HG03342 (cell line): ENCODE measurements at regions not wholly inside any gene's neighbourhood (a gene's known extent, or its start where the extent isn't known, plus 50 kb on each side); places are given as distances from the start of the nearest gene placed in this dataset.
"Not testable (repeated sequence)": the region's sequence is repeated elsewhere in the genome, so short reads cannot be mapped to it uniquely, and the experiment has no call there.

Experiments used
- ATAC-seq: cut with Tn5 transposase; IDR thresholded peaks from one replicate; pipeline ENCODE4 v1.9.1; 2021; ENCODE audit warnings: mild to moderate bottlenecking, moderate library complexity; ENCODE audit not compliant: unreplicated experiment

DNA sequence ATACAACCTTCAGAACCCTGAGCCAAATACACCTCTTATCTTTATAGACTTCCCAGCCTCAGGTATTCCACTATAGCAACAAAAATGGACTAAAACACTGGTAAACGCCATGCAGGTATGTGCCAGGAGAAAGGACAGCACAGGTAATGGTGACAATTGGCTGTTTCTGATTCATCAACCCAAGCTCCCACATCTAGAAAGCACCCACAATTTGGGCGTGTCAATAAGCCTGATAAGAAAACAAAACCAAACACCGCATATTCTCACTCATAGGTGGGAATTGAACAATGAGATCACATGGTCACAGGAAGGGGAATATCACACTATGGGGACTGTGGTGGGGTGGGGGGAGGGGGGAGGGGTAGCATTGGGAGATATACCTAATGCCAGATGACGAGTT lies 348.5 kb downstream of the GADD45G start:
- ATAC-seq = not testable (repeated sequence)

DNA sequence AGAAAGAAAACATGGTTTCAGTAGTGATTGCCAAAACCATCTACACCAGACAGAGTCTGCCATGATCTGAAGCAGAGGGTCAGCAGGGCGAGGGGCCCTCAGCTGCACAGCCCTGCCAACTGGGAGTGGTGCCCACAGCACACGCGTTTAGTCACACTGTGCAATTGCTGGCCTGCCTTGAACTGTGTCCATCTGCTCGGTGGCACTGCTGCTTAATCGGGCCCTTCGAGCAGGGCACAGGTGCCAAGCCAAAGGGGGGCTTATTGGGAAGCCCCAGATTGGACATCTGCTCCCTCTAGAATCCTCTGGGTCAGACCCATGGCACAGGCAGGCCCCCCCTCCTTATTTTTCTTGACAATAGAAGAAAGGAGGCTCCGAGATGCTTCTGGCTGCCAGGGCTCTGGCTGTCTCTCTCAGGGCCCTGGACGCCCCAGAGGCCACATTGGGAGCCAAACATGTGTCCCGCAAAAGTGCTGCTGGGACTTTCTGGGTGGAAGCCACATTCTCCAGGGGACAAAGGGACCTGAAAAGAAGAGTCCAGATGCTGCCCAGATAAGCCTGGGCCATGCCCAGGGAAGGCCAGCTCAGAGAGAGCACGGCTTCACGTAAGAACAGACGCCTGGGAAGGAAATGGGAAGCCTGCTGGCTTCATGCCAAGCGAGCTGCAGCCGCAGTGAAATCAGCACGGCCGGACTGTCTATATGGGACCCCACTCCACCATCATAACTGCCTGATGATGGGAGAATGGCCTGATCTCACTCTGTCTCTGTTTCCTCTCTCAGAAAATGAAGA lies 349.2 kb downstream of the GADD45G start:
- no peak for ATAC-seq

DNA sequence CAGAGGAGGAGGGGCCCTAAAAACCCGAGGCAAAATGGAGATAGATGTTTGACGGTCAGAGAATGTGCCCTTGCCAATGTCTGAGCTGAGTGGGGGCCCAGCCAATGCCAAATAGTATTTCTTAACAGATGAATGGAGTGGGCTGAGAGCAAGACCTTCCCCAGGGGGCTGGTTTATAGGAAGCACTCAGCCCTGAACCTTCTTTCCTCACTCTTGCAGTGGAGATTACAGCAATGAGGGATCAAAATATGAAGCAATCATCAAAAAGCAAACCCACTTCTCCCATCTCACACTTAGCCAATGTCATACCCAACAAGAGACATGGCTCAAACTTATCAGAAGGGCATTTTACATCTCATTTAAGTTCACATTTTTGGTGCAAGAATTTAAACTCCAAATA lies 350.3 kb downstream of the GADD45G start:
- no peak for ATAC-seq

DNA sequence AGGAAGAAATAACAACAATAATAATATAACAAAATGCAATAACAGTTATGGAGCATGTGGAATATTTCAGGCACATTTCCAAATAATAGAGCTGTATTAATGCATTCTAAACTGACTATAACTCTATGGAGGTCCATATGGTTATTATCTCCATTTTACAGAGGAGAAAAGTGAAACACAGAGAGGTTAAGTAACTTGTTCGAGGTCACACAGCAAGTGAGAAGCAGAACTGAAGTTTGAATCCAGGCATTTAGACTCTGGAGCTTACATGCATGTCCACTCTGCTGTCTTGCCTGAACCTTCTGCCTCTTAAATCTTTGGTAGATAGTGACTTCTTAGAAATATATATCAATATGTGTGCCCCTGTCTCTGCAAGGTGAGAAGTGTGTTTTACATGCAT lies 350.8 kb downstream of the GADD45G start:
- no peak for ATAC-seq

DNA sequence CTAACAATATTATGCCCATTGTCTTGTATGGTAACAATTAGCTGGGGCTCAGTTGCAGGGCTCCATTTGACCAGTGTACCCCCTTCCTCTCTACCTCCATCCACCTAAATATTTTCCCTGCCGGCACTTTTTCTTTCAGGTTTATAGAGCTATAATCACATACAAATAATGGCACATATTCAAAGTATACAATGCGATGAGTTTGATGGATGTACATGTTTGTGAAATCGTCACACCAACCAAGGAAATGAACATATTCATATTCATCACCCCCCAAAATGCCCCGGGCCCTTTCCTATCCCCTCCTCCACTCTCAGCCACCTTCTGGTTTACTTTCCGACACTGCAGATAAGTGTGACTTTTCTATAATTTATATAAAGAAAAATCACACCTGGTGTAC lies 351.5 kb downstream of the GADD45G start:
- no peak for ATAC-seq

DNA sequence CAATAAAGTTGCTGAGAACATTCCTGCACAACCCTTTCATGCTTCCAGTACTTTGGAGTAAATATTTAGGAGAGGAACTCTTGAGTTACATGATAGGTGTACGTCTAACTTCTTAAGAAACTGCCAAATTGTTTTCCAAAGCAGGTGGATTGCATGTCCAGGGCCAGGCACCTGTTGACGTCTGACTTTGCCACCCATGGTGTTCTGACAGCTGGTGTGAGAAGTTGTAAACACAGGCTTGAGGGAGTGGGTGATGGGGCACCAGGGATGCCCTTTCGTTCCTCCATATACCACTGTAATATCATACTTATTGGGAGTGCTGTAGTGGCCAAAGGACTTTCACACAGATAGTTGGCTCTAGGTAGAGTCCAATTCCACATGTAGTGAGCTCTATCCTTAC lies 352.1 kb downstream of the GADD45G start:
- no peak for ATAC-seq

DNA sequence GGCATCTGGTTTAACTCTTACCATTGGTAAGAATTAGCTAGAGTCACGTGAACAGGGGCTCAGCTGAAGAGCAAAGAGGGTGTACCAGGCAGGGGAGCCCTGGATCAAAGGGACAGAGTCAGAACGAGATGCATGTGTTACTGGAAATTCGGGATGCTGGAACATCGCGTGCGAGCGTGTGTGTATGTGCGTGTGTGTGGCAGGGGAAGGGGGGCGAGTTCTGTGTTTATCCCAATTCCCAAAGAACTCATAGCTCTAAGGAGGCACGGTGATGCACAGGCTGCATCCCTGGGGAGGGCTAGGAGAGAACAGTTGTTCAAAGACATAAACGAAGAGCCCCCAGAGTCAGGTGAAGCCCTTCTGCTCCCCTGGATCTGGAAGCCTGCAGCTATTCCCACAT lies 353.3 kb downstream of the GADD45G start:
- no peak for ATAC-seq

DNA sequence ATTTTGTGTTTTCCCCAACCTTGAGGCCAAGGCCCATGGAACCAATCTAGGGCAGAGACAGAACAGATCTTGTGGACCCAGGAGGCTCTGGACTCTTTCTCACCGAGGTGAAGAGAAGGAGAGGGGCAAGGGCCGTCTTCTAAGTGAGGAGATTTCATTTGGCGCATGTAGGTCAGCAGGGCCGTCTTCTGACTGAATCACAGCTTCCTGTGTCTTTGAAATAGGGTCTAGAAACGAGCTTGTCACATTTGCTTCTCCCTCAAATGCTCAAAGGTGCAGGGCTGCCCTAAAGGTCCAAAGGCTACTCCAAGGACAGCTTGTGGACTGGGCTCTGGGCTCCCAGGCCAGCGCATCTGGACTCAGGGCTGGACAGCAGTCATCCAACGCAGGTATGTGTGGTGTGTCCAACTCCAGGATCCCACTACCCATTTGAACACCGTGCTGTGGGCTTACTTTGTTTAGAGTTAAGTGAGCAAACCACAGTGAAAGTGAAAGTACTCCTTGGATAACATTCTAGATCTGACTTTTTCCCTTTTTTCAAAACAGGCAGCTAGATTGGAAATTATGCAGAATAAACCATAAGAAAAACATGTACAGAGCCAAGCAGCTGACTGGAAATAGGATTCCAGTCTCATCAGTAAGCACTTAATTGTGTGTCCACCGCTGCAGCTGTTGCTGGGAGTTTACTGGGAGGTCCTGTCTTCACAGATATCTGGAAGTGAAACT lies 357.0 kb downstream of the GADD45G start:
- no peak for ATAC-seq

DNA sequence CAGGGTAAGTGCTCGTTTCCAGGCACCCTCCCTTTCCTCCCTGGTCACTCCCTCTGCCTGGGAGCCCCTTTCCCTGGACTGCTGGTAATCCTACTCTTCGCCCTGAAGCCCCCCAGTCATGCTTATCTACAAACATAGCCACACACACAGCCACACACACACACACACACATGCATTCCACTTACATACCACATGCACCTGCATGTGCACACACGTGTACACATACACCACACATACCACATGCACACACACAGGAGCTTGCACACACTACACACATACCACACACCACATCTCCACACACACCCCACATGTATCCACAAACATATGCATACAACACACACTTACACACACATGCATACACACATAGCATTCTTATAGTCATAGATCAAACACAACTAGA lies 358.5 kb downstream of the GADD45G start:
- no peak for ATAC-seq

DNA sequence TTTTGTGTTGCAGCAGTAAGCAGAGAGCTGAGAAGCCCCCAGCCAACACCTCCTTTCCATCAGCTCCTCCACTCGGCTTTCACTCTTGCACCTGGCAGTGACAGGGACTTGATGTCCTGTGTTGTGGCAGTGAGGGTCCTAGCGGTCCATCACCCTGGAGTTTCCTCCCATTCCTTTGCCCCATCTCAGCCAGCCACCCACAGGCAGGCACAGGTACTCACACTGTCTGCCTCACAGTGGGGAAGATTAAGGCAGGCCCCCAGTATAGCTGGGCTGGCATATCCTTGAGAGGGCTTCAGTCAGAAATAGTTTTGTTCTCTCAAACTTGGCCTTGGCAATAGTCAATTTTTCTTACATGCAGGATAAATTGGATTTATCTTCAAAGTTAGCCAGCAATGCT lies 362.7 kb downstream of the GADD45G start:
- no peak for ATAC-seq

DNA sequence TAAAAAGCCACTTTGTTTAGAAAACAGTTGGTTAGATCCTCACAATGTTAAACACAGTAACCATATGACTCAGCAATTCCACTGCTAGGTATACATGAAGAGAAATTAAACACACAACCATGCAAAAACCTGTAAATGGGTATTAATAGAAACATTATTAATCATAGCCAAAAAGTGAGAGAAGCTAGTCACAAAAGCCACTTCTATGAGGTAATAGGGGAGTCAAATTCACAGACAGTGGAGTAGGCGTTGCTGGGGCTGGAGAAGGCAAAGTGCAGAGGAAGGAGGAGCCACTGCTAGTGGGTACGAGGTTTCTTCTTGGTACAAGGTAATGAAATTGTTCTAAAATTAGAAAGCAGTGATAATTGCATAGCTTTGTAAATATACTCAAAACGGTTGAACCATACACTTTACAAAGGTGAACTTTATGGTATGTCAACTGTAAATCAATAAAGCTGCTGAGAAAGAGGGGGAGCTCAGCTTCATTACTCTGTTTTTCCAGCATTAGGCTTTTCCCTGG lies 364.4 kb downstream of the GADD45G start:
- no peak for ATAC-seq

DNA sequence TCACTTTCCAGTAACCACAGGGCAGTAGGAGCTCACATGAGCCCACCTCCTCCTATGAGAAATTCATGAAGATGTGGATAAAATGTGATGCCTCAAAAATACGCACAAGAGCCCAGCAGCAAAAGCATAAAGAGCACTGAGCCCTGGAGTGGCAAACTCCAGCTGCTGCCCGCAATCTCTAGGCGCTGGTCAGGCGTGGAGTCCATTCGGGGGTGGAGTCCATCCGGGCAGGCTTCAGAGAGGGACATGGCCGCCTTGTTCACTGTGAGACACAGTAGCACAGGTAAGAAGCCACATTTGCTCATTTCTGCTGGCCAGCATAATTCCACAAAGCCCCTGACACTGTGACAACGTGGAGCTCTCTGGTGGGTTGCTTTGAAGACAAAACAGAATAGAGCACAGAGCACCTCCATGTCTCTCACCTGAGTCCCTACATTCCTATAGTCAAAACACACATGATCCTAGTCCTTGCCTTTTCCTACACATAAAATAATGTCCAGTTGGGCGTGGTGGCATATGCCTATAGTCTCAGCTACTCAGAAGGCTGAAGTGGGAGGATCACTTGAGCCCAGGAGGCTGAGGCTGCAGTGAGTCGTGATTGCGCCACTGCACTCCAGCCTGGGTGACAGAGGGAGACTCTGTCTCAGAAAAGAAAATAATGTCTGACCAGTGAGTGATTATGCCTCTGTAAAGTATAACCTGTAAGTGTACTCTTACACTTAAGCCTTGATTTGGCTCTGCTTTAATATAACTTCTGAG lies 365.2 kb downstream of the GADD45G start:
- no peak for ATAC-seq

DNA sequence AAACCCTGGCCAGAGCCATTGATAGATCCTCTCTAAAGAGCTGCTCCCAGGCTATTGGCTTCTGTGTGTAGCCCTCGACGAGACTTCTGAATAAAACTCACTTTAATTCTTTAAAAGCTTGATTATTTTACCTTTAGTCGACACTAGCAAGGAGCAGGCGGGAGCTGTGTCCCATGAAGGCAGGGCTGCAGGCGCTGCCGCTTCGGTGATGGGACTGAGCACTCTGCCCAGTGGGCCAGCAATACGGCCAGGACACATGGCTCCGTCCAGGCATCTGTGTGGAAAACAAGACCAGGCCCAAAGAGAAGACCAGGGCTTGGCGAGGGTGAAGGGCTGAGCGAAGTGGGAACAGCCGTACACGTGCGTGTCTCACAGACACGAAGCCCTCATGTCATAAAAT lies 365.9 kb downstream of the GADD45G start:
- no peak for ATAC-seq

DNA sequence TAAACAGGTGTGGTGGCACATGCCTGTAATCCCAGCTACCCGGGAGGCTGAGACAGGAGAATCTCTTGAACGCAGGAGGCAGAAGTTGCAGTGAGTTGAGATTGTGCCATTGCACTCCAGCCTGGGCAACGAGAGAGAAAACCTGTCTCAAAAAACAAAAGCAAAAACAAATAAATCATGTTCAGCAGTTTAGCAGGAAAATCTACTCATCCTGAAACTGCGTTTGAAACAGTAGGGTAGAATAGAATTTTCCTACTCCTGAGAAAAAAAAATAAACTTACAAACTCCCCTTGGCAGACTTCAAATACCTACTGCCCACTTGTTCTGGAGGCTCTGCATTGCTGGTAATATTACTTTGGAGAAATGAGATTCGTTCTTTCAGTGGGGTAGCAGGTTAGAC lies 367.7 kb downstream of the GADD45G start:
- ATAC-seq = no peak

DNA sequence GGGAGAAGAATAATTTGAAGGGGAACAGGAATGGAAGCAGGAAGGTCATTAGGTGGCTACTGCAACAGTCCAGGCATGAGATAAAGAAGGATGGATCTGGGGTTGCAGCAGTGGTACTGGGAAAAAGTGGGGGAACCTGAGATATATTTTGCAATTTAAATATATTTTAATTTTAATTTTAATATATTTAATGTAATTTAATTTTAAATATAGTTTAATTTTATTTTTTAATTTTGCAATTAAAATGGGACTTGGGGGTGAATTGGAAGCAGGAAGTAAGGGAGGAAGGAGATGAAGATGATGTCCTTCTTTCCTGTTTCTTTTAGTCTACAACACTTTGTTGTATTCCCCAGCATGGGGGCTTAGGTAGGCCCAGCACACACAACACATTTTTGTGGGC lies 369.8 kb downstream of the GADD45G start:
- ATAC-seq = no peak

DNA sequence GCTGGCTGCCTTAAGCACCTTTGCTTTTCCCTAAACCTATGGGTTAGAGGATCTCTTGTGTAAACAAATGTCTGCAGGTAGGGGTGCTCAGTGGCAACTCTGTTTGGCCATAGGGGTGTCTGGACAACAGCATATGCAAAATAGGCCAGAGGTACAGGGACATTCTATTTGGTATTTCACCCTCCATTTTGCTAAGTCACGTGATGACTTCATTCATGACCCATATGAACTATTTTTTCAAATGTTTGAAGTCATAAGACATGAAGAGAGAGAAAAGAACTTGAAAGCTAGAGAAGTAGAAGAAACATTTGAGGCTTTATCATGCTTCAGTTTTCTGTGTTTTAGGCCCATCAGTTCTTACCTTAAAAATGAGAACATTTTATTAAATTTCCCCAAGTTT lies 370.2 kb downstream of the GADD45G start:
- no peak for ATAC-seq

DNA sequence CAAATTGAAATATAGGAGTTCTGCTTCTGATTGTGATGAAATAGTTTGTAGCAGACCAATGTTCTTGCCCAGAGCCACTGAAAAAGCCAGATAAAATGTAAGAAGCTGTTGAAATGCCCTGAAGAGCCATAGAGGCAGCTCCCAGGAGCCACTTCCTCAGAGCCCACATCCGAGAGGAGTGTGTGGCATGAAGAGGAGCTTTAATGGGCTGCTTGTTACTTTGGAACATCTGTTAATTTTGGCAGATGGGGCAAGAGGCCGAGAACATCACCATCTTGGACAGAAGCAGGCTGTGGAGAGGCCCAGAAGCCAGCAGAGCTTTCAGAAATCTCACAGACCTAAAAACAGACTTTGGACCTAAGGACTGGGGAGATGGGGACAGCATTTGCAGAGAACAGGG lies 370.8 kb downstream of the GADD45G start:
- no peak for ATAC-seq

DNA sequence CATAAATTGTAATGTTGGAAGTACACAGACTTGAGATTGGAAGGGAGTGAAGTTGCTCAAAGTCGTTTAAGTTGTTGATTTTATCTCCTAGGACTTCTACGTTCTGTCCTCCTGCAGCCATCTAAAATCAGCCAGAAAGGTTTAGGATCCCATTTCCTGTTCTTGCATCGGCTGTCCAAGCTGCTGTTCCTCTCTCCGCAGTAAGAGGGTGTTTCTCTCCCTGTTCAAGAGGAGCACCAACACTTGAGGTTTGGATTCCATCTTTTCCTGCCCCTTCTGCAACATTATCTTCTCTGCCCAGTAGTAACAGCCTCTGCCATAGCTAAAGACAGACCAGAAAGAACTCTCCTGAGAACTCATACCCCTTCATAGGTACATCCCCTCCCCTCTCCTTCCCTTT lies 373.4 kb downstream of the GADD45G start:
- no peak for ATAC-seq

DNA sequence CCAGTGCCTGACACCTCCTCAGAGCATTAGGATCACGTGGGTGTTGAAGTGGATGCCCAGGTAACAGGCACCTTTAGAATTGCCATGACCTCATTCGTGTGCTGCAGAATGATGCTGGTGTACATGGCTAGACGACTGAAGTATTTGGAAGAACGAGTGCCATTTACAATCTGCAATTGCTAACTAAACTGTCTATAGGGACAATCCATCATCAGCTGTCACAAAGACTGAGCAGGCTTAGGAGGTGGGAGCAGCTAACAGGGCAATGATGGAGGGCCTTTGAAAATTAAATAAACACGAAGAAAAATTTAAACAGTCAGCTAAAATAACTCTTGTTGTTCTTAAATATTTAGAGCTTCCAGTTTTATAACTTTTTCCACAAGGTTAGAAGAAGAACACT lies 375.8 kb downstream of the GADD45G start:
- no peak for ATAC-seq

DNA sequence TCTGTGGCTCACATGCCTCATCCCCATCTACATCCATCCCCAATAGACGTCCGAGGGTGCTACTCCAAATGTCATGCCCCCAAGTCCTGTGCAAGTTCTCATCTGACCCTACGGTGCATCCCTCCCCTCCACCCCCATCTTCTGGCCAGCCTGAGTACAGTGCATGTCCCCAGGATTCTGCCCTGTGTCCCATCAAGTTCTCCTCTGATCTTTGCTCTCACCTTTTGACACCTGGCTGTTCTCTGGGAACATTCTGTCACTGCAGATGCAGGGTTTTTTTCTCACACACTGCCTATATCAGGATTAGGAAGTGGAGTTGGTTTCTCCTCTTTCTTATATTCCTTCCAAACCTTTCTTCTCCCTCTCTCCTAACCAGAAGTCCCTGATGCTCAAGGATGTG lies 377.2 kb downstream of the GADD45G start:
- no peak for ATAC-seq

DNA sequence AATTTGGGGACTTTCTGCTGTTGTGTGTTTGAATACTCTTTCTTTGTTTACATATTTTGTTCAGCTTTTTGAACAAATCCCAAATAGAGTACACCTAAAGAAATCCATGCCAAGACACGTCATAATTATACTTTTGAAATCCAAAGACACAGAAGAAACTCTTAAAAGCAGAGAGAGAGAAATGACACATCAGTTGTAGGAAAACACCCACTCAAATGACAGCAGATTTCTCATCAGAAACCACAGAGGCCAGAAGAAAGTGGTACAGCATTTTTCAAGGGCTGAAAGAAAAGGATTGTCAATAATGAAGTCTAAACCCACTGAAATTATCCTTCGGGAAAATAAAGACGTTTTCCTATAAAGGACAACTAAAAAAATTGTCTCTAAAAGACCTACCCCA lies 378.6 kb downstream of the GADD45G start:
- ATAC-seq = no peak

DNA sequence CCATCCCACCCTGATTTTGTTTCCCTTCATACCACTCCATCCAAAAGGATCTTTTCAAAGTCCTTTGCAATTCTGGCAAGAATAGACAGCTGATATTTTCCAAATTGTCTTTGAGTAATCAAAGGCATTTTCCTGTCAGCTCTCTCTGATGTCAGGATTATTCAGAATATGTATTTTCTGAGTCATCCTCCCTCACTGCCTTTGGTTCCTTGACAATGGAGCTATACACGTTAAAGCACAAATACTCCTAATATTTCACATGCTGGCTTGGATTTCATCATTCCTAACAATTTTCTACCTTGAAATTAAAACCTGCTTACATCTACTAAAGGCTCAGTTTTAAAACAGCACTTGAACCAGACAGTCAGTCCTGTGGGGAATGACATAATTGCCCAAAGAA lies 379.4 kb downstream of the GADD45G start:
- ATAC-seq = no peak
